Testis (tissue), 2 donors: ENCODE measurements at regions not wholly inside any gene's neighbourhood (a gene's known extent, or its start where the extent isn't known, plus 50 kb on each side); places are given as distances from the start of the nearest gene placed in this dataset.

Experiments used
- DNase-seq: peaks from one replicate; pipeline ENCODE4 v3.0.0-alpha.2; 2019
- H3K27ac ChIP-seq, 2 donors: fragments of 200-600 bp; sonication (generic); one replicate each; pipeline ENCODE4 v1.5.1; 2019
- H3K27me3 ChIP-seq: fragments of 200-600 bp; sonication (generic); one replicate; pipeline ENCODE4 v1.5.1; 2019
- H3K36me3 ChIP-seq: fragments of 200-600 bp; sonication (generic); one replicate; pipeline ENCODE4 v1.5.1; 2017; ENCODE audit warnings: low read depth; ENCODE audit errors: missing control alignments
- H3K4me1 ChIP-seq: fragments of 200-600 bp; sonication (generic); one replicate; pipeline ENCODE4 v1.5.1; 2019
- H3K4me3 ChIP-seq, 2 donors: fragments of 200-600 bp; sonication (generic); one replicate each; pipeline ENCODE4 v1.5.1; 2017 to 2019
- H3K9me3 ChIP-seq: fragments of 200-600 bp; sonication (generic); one replicate; pipeline ENCODE4 v1.5.1; 2017
- CTCF ChIP-seq, 3 experiments: fragments of 450-650 bp in 2 of 3; fragments of 200-600 bp in 1 of 3; sonication (generic) in 1 of 3; IDR thresholded peaks; one replicate each; pipeline ENCODE4 v1.5.1; 2016 to 2019; ENCODE audit warnings: antibody characterized with exemption in 3 of 3, mild to moderate bottlenecking in 2 of 3, moderate library complexity in 1 of 3
- POLR2A ChIP-seq: fragments of 450-650 bp; IDR thresholded peaks from one replicate; pipeline ENCODE4 v1.6.1; 2017; ENCODE audit warnings: antibody characterized with exemption, mild to moderate bottlenecking, moderate library complexity
- WGBS, 2 donors: methylation state at CpG; one replicate each; pipeline ENCODE4 v1.1.5; 2018; 5-methylcytosine and 5-hydroxymethylcytosine counted together
- intact Hi-C: fragments of 100-400 bp; cut with DNase I; formaldehyde crosslinking; loops from one replicate; pipeline ENCODE4 v1.15.1; 2023; ENCODE audit warnings: low total_unique reads

GRCh38 chr1:82161700-82162141 lies 361.0 kb downstream of the ADGRL2 start:
- DNase-seq = no peak
- no peak overlapping the region for H3K4me3 ChIP-seq
- no peak overlapping the region for H3K27ac ChIP-seq
- intact Hi-C loops = no loop called here
- peaks cover 4% of the 10 kb centered on the region for H3K4me1 ChIP-seq
- H3K36me3 ChIP-seq = no peaks in the 10 kb centered on the region
- no peaks in the 10 kb centered on the region for H3K27me3 ChIP-seq
- 26 to 44% methylated on average over 10 of the region's 10 CpGs for WGBS, 2 donors
- no peak for TF ChIP-seq POLR2A
- TF ChIP-seq CTCF (IDR thresholded peaks at IDR 0.05) = no peak
- H3K9me3 ChIP-seq = no peaks in the 10 kb centered on the region

- Histone ChIP-seq H3K36me3 (no peaks in the 10 kb centered on the region), H3K9me3 (no peaks in the 10 kb centered on the region), H3K27me3 (no peaks in the 10 kb centered on the region), H3K4me3 (no peak overlapping the region), H3K4me1 (peaks cover 4% of the 10 kb centered on the region), H3K27ac (no peak overlapping the region)
- intact Hi-C loops = no loop called here
- TF ChIP-seq CTCF (IDR thresholded peaks at IDR 0.05) (no peak), POLR2A (no peak)
- WGBS, 2 donors = 85 to 90% methylated on average over 3 of the region's 3 CpGs
- no peak for DNase-seq
Observed at GRCh38 chr1:82160903-82161302, 360.2 kb downstream of the ADGRL2 start.

GRCh38 chr1:82160036-82160435 lies 359.3 kb downstream of the ADGRL2 start:
- DNase-seq = no peak
- Histone ChIP-seq H3K27me3 (no peaks in the 10 kb centered on the region), H3K4me1 (peaks cover 4% of the 10 kb centered on the region), H3K27ac (no peak overlapping the region), H3K4me3 (no peak overlapping the region), H3K9me3 (no peaks in the 10 kb centered on the region), H3K36me3 (no peaks in the 10 kb centered on the region)
- intact Hi-C loops = no loop called here
- TF ChIP-seq POLR2A (no peak), CTCF (IDR thresholded peaks at IDR 0.05) (no peak)
- 88 to 93% methylated on average over 5 of the region's 5 CpGs for WGBS, 2 donors

GRCh38 chr1:82158981-82159380 lies 358.2 kb downstream of the ADGRL2 start:
- WGBS, 2 donors = 91 to 95% methylated on average over 4 of the region's 4 CpGs
- H3K36me3 ChIP-seq = no peaks in the 10 kb centered on the region
- no peaks in the 10 kb centered on the region for H3K27me3 ChIP-seq

More at GRCh38 chr1:82158981-82159380, 358.2 kb downstream of the ADGRL2 start:
- Histone ChIP-seq H3K9me3 (no peaks in the 10 kb centered on the region), H3K4me3 (no peak overlapping the region), H3K27ac (no peak overlapping the region), H3K4me1 (peaks cover 4% of the 10 kb centered on the region)
- no peak for DNase-seq
- intact Hi-C loops = no loop called here
- TF ChIP-seq CTCF (IDR thresholded peaks at IDR 0.05) (no peak), POLR2A (no peak)
